ENCODE measurements at regions not wholly inside any gene's neighbourhood (a gene's known extent, or its start where the extent isn't known, plus 50 kb on each side); places are given as distances from the start of the nearest gene placed in this dataset.

- no peak for DNase-seq (ENCODE audit: low read depth)
- H3K4me3 ChIP-seq (ENCODE audit: low read depth, low read length), result no peak overlapping the region
- no peak for TF ChIP-seq CTCF (IDR thresholded peaks at IDR 0.05; ENCODE audit: low read depth, low read length)
- TF ChIP-seq MYC (IDR thresholded peaks at IDR 0.05; ENCODE audit: low read depth, low read length), result no peak
- TF ChIP-seq MAX (IDR thresholded peaks at IDR 0.05; ENCODE audit: low read depth, low read length), result no peak
- TF ChIP-seq POLR2A (IDR thresholded peaks at IDR 0.05; ENCODE audit: extremely low read depth, insufficient read length), result no peak
These were observed 1230.7 kb upstream of the NCAM2 start for GRCh38 chr21:19767546-19767945.

- no peak for TF ChIP-seq MAX (IDR thresholded peaks at IDR 0.05; ENCODE audit: low read depth, low read length)
- no peak for TF ChIP-seq CTCF (IDR thresholded peaks at IDR 0.05; ENCODE audit: low read depth, low read length)
- TF ChIP-seq POLR2A (IDR thresholded peaks at IDR 0.05; ENCODE audit: extremely low read depth, insufficient read length), result no peak
- no peak for TF ChIP-seq MYC (IDR thresholded peaks at IDR 0.05; ENCODE audit: low read depth, low read length)
- DNase-seq (ENCODE audit: low read depth), result no peak
- H3K4me3 ChIP-seq (ENCODE audit: low read depth, low read length), result no peak overlapping the region
These were observed 1226.3 kb upstream of the NCAM2 start for GRCh38 chr21:19771881-19772280.

GRCh38 chr21:19776076-19776475, 1222.1 kb upstream of the NCAM2 start:
- H3K4me3 ChIP-seq (ENCODE audit: low read depth, low read length), result no peak overlapping the region
- TF ChIP-seq CTCF (IDR thresholded peaks at IDR 0.05; ENCODE audit: low read depth, low read length) (no peak), MYC (IDR thresholded peaks at IDR 0.05; ENCODE audit: low read depth, low read length) (no peak), MAX (IDR thresholded peaks at IDR 0.05; ENCODE audit: low read depth, low read length) (no peak), POLR2A (IDR thresholded peaks at IDR 0.05; ENCODE audit: extremely low read depth, insufficient read length) (no peak)
- no peak for DNase-seq (ENCODE audit: low read depth)

GRCh38 chr21:19781881-19782652, 1216.1 kb upstream of the NCAM2 start:
- TF ChIP-seq MYC (IDR thresholded peaks at IDR 0.05; ENCODE audit: low read depth, low read length) (no peak), POLR2A (IDR thresholded peaks at IDR 0.05; ENCODE audit: extremely low read depth, insufficient read length) (no peak), MAX (IDR thresholded peaks at IDR 0.05; ENCODE audit: low read depth, low read length) (no peak), CTCF (IDR thresholded peaks at IDR 0.05; ENCODE audit: low read depth, low read length) (no peak)
- no peak for DNase-seq (ENCODE audit: low read depth)

GRCh38 chr21:19785941-19786340, 1212.3 kb upstream of the NCAM2 start:
- TF ChIP-seq MYC (IDR thresholded peaks at IDR 0.05; ENCODE audit: low read depth, low read length) (no peak), CTCF (IDR thresholded peaks at IDR 0.05; ENCODE audit: low read depth, low read length) (no peak), POLR2A (IDR thresholded peaks at IDR 0.05; ENCODE audit: extremely low read depth, insufficient read length) (no peak), MAX (IDR thresholded peaks at IDR 0.05; ENCODE audit: low read depth, low read length) (no peak)
- no peak for DNase-seq (ENCODE audit: low read depth)
- H3K4me3 ChIP-seq (ENCODE audit: low read depth, low read length), result no peak overlapping the region

More at GRCh38 chr21:19781881-19782652, 1216.1 kb upstream of the NCAM2 start:
- no peak overlapping the region for H3K4me3 ChIP-seq (ENCODE audit: low read depth, low read length)
